Stimulated activated CD4-positive, alpha-beta T cell treated with anti-CD3 and anti-CD28 coated beads, Interleukin-4, amount 100 ng/mL, for 1 hour (primary cell): ENCODE measurements at regions not wholly inside any gene's neighbourhood (a gene's known extent, or its start where the extent isn't known, plus 50 kb on each side); places are given as distances from the start of the nearest gene placed in this dataset.

ENCODE experiments used
- DNase-seq: peaks from one replicate; pipeline ENCODE4 v3.0.0-alpha.2; 2020

DNA sequence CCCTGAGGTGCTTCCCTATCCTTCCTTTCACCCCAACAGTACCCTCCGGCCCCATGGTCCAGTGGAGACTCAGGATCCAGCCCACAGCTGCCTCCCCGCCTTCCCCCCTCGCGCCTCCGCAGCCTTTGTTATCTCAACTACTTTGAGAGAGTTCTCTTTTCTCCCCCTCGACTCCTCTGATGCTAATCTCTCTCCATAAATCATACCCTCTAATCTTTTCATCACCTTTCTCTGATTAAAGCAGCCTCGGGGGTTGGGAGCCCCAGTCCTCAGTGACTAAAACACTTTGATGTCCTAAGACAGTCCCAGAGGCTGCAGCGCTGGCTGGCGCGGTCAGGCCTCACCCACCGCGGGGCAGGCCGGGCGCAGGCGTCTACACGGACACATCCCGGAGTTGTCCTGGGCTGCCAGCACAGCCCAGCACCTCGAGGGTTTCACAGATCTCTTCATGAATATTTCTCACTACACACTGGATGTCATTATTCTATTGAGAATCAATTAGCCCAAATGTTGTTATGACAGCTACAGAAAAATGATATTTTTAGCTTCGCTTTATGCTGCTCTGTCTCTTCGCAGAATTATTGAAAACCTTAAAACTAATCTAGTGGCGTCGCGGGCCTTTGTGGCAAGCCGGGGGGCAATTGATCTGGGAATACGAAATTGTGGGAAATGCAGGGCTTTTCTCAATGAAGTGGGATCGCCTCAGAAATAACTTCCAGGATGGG lies 289.5 kb downstream of the RRAGC start:
- no peak for DNase-seq

DNA sequence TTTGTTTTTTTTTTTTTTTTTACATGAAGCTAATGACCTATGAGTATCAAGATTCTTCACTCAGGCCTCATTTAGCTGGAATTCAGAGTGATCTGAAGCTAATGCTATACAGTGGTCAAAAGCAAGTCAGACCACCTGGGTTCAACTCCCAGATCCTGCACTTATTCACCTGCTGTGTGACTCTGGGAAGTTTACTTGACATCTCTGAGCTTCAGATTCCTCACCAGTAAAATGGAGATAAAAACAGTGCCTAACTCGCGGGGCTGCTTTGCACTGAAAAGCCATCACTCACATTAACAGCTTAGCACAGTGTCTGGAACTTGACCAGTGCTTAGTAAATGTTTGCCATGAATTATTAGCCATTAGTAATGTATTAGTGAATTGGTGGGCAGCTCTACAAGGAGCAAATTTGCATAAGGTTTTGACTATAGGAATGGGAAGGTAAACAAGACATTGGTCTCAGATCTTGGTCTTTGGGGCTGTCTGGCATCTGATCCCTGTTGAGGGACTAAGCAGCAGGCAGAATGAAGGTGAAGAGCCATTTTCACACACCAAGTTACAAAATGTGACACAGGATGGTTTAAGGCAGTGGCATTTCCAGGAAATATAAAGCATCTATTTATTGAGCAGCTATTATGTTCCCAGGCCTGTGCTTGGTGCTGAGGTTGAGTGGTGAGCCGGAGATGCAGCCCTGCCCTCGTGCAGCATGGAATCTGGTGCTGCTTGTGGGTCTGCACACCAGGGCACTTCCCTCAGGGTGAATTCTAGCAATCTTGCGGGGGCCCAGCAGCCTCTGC lies 291.3 kb downstream of the RRAGC start:
- no peak for DNase-seq

DNA sequence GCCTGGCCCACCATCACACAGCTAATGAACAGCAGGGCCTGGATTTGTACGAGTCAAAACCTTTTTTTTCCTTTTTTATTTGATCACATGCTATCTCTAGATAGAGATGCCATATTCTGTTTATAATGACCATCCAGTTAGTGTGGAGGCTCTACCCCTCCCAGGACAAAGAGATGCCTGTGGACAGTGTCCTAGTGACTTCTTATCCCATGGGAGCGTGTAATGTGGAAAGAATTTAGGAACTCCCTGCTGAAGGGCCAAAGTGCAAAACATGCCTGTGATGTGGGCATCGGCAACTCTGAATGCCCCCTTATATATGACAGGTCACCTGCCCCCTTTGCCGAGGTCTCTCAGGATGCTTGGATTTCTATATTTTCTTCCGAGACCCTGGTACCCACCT lies 292.2 kb downstream of the RRAGC start:
- no peak for DNase-seq

DNA sequence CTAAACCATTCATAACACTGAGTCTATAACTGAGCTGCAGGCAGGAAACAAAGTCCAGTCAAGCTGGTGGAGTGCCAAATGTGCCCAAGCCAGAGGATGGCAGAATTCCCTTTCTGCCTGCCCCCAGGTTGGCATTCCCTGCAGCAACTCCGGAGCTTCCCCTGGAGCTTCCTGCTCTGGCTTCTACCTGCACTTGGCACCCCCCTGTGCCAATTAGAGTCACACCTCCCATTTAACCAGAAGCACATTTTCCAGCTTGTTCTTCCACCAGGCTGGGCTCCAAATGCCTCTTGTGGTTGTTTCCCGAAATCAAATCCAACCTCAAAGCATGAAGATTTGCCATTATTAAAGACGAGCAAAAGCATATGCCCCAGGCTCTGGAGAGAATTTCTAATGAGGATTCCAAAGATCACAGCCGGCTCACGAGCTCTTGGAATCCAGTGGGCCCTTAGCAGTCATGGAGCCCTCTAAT lies 294.5 kb downstream of the RRAGC start:
- DNase-seq = no peak

DNA sequence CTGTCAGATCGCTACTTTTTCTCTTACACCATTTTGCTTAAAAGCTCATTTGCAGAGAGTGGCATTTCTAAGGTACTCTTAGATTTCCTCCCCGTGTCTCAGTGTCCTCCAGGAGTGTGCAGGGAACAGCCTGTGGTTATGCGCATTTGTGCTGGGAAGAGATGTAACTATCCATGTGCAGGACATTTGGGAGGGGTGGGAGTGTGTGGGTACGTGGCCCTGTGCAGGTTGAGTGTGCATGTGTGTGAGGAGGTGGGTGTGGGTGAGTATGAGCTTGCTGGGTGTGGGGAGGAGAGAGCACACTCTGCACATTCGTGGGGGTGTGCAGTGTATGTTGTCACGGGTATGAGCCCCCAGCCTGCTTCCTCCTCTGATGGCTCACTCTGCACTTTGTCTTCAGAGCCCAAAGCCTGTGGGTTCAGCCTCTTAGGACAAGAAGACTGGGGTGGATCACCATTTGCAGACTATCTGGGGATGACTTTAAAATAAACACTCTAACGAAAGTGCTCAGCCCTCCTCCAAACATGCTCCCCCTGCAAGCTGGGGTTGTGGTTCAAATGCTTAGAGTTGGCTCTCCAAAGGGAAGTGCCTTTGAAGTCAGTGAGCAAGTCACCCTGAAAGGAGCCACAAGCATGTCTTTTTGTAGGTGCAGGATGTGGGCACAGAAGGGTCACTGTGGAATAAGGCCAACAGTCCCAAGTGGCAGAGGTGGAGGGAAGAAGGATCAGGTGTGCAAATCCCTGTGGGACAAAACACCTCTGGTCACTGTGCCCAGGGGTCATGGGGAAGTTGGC lies 295.4 kb downstream of the RRAGC start:
- DNase-seq = no peak

DNA sequence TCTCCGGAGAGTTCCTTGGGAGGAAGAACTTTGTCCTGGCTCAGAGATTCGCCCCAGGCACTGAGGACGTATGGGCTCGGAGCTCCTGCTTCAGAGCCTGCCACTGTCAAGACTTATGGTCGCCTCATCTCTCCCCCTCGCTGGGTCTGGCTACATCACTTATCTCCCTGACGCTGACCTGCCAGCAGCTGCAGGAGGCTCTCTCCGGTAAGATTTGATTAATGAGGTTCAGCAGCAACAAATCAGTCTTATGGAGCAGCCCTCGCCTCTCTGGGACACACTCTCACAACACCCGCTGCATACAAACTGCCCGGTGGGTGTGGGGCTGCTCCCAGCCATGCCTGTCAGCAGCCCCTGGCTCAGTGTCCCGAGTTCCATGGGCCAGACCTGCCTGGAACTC lies 297.8 kb downstream of the RRAGC start:
- no peak for DNase-seq

DNA sequence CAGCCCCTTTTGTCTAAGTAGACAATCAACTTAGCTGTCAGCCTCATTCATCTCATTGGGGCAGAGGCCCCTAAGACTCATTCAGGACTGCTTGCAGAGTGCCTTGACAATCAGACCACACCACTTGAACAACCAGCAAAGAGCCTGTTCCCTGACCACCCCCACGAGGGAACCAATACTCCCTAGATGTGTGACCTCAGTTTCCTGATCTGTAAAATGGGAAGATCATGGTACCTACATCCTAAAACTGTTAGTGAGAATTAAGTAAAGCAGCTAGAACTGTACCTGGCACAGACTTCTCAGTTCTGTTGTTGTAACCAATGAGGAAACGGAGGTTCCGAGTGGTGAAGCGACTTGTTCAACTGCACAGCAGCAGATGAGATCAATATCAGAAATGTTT lies 298.5 kb downstream of the RRAGC start:
- no peak for DNase-seq

DNA sequence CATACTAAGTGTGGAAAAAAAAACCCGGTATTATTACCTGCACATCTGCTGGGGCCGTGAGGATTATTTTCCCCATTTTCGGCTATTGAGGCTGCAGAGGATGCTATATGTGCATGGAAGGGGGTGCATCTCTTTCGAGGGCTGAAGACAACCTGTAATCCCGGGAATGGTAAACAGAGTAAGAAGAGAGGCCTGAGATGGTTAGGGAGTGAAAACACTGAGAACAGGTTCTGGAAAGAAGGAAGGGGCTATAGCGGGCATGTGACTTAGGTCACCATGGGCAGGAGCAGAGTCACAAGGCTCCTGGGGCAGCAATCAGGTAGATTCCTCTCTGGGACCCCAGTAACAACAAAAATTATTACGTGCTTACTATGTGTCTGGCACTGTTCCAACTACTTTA lies 299.1 kb downstream of the RRAGC start:
- no peak for DNase-seq

DNA sequence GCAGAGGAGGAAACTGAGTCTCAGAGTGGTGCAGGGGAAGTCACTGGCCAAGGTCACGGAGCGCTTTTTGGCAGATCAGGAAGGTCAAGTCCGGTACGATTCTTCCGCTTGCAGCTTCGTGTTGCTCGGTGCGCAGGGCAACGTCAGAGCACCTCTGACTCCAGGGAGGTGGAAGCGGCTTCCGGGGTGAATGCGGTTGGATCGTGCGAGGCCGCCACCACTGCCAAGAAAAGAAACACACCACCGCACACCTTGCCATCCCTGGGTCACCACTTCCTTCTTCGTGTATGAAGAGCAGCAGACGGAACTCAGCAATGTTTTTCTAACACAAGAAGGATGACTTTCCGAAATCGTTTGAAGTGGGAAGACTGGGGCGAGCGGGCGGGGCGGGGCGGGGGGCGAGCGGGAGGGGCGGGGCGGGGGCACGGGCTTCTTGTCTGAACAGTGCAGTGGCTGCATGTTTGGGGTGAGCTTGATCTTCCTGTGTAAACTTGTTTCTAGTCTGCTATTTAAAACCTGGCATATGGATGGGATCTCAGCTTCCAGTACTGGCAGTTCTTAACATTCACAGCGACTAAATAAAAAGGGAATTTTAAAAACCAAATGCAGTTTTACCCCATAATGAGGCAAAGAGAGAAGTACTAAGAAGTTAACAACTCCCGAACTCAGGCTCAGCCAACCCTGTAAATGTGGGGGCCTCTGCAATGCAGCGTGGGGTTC lies 300.0 kb downstream of the RRAGC start:
- peak; percentile 63 for DNase-seq

DNA sequence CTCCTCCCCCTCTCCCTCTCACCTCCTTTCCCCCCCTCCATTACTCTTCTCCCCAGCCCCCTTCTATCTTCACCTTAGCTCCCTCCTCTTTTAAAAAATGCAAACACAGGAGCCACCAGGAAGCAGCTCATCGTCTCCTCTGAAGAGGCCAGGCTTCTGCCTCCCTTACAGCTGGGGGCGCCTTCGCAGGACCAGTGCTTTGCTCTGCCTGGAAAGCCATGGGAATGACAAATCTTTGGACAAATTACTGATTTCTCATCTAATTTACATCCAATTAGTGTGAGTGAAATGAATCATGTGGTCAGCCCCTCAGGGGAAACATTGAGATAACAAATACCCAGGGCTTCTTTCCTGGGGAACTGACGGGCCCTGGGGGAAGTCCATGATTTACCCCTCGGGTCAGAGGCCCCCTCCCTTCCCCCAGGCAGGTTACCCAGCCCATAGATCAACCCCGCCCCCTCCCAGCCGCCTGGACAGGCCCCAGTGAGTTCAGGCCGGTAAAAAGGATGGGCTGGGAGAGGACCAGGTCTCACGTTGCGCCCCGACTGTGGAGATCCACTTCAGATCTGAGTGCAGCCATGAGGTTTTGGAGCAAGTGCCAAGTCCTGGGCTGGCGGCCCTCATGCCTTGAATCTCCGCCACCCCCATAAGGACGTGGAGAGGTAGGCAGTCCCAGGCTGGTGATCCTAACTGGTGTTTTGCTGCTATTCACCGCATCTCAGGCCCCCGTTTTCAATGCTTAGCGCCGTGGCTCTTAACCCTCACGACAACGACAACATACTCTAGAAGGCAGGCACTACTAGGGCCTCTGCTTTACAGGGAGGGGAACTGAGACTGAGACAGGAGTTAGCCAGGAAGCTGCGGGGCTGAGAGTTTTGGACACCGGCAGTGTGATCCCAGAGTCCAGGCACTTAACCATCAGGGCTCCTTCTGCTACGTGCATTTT lies 300.8 kb downstream of the RRAGC start:
- DNase-seq = no peak

DNA sequence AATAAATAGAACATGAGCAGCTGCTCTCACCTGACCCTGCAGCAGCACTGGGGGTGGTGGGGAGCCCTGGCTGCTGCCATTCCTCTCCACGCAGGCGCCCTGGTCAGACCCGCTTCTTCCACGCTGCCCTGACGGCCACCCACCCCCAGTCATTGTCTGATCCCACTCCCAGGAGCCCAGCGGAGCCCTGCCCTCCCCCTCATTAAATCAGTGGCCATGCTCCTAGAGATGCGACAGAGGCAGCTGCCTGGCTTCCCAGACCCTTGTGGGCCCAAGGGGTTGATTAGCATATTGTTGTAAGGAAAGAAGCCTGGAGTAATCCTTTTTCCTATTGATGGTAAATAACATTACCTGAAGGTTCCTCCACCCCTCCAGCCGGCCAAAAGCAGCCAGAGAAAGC lies 301.5 kb downstream of the RRAGC start:
- DNase-seq = no peak

DNA sequence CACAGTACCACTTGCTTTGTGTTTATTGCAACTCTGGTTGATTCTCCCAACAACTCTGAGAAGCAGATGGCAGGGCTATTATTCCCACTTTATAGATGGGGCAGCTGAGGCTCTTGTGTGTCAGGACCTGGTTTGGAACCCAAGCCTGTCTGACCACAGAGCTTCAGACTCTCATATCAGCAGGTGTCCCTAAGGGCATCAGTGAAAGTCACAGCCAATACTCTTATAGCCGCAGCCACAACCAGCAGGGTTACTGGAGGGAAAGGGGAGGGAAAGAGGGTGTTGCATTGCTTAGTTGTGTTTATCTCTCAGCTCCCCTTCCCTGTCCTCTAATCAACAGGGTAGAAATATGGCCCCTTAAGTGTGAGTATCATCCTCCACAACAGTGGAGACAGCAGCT lies 304.0 kb downstream of the RRAGC start:
- DNase-seq = no peak

DNA sequence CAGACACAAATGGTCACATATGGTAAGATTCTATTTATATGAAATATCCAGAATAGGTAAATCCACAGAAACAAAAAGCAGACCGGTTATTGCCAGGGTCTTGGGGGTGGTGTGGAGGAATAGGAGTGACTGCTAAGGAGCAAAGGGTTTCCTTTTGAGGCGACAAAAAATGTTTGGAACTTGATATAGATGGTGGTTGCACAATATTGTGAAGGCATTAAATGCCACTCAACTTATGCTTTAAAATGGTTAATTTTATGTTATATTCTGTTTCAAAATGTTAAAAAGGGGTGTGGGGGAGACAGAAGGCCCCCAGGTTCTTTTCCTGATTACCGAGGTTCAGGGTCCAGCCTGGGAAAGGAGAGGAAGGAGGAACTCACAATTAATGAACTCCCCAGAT lies 304.4 kb downstream of the RRAGC start:
- no peak for DNase-seq

DNA sequence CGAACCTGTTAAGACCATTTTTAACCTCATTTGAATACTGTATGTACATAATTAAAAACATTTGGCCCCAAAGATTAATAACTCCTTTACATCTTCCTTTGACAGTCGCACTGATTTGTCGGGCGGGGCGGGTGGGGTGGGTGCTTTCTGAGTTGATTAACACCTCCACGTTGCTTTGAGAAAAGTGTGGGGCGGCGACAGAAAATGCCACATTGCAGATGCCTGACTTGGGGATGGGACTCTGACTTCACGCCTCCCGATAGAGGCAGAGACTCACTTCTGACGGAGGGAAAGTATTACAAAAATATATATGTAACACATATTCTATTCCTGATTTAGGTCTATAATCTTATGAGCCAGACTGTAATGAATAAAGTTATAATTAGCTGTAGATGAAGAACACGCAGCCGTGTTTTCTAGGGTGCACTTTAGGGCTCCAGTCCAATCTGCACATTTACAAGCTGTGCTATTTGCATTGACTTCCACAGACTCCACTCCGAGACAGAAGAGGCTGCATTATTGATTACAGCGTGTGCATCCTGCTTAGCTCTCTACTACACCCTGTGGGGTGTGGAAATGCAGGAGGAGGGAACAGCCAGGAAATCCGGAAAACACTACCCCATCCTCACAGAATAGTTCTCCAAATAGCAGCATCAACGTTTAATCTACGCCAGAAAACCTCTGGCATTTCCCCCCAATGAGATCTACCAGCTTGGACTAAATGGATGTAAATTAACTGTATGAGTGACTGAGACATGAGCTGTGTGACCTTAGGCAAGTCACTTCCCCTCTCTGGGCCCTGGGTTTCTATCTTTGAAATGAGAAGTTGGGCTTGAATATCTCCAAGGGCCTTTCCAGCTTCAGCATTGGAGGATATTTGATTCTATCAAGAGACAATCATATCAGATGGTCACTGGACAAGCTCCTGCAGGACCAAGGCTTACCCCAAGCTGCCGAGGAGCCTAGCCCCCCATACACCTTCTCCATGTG lies 308.0 kb downstream of the RRAGC start:
- DNase-seq = no peak

DNA sequence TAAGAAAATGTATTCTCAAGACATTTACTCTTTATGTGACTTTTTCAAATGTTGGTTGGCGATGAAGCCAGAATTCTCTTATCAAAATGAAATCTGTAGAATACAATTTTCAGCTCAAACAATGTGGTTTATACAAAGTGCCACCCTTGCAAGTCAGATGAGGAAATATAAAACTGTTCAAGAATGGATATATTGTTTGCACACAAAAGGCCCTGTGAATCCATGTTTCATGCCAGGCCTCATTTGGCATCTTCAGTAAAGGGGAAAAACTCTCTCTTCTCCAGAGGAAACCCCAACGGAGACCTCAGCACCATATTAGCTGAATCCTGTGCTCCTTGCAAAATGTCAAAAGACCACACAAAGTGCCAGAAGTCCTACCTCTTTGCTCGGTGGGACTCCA lies 310.4 kb downstream of the RRAGC start:
- no peak for DNase-seq

DNA sequence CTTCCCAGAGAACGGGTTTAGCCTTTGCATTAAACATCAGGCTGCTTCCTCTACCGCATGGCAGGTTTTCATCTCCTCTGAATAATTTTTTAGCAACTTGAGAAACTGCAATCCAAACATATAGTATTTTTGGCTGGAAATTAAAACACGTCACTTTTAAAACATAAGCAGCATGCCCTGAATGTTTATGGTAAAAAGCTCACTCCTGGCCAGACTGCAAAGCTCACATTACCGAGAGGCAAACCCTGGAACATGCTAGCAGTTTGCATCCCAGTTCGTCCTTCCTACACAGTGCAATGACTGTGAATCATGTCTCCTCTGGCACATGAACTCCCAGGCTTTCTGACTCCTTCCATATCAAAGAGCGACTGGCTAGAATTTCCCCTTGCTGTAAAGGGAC lies 312.3 kb downstream of the RRAGC start:
- no peak for DNase-seq

DNA sequence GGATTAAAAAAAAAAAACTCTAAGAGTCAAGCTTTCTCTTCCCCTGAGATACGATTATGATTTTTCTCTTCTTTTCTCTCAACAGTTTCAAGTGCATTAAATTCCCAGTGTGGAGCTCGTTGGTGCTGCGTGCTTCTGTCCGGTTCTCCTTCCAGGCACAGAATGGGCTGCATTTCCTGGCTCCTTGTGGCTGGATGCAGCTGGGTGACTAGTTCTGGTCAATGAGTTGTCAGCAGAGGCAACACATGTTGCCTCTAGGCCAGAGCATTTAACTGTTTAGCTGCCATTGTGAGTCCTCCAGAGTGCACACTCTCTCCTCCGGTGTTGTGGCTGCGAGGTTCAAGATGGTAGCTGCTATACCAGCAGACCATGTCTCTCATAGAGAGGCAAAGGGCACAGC lies 312.9 kb downstream of the RRAGC start:
- DNase-seq = no peak

DNA sequence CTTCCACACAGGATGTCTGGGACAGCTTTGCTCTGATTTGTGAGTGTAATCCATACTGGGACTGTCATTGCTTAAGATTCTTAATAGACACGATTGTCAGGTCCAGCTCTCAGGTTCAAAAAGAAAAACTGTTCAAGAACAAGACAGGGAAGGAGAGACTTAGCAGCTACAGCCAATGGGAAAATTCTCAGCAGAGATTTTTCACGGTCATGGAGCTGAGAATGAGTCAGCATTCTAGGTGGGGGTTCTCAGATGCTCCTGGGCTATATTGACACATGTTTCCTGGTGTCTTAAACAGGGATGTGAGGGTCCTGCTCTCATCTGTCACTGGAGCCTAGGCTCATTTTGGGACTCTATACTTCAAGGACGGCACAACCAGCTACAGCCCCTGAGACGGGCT lies 318.3 kb downstream of the RRAGC start:
- no peak for DNase-seq

DNA sequence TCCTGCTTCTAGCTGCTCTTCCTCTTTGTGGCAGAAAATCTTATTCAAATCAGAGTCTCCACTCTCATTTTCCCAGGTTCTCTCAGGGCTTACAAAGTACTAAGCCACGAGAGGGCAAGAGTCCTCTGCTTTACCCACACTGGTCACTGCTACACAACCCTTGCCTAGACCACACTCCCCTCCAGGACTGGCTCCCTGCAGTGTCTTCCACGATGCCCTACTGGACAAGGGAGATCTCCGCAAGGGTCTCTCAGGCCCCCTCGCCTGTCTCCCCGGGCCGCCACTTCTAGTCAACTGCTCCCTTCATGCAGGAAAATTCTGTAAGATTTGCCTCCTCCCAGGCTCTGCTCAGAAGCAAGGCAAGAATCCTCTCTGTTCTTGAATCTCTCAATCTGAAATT lies 319.6 kb downstream of the RRAGC start:
- DNase-seq = no peak

DNA sequence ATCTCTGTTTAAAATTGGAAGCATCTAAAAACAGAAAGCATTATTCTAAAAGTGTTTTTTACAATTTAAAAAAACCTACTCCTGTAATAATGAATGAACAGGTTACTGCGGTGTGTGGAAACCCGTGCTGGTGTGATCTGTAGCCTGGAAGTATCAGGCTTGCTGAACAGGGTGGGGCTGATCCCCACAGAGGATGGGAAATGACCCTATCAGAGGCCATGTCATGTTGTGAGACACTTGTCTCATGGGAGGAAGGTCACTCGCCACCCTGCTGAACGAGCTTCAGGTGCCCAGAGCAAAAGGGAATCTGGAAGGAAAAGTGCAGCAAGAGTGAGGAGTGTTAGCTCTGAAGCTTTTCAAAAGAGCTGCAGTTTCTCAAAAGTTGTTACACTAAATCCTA lies 320.7 kb downstream of the RRAGC start:
- DNase-seq = no peak

DNA sequence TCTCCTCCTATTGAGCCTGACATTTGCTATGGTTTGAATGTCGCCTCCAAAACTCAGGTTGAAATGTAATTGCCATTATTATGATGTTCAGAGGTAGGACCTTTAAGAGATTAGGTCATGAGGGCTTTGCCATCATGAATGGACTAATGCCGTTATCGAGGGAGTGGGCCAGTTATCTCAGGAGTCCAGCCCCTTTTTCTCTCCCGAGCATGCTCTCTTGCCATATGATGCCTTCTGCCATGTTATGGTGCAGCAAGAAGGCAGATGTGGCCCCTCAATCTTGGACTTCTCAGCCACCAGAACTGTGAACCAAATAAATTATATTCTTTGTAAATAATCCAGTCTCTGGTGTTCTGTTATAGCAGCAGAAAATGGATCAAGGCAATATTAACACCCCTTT lies 323.5 kb downstream of the RRAGC start:
- no peak for DNase-seq
